ENCODE measurements at regions not wholly inside any gene's neighbourhood (a gene's known extent, or its start where the extent isn't known, plus 50 kb on each side); places are given as distances from the start of the nearest gene placed in this dataset.

GRCh38 chr11:127249576-127249975 lies 249.0 kb upstream of the KIRREL3 start:
- Mint-ChIP-seq H3K4me3 (no peak overlapping the region), H3K27me3 (ENCODE audit: insufficient read depth, low read depth, poor library complexity) (peaks cover 4% of the 10 kb centered on the region), H3K9me3 (no peaks in the 10 kb centered on the region), H3K36me3 (ENCODE audit: low read depth) (no peaks in the 10 kb centered on the region), H3K27ac (no peak overlapping the region), H3K4me1 (peaks cover 15% of the 10 kb centered on the region)
- ATAC-seq (no peak), DNase-seq (ENCODE audit: low spot score) (no peak)
- H3K36me3 ChIP-seq (ENCODE audit: insufficient read depth), result no peaks in the 10 kb centered on the region
- no peak overlapping the region for H2AFZ ChIP-seq
- TF ChIP-seq CREB1 (CRISPR knock-in tag; IDR thresholded peaks at IDR 0.05; ENCODE audit: low read depth), result no peak
- TF ChIP-seq, protein P1, sequence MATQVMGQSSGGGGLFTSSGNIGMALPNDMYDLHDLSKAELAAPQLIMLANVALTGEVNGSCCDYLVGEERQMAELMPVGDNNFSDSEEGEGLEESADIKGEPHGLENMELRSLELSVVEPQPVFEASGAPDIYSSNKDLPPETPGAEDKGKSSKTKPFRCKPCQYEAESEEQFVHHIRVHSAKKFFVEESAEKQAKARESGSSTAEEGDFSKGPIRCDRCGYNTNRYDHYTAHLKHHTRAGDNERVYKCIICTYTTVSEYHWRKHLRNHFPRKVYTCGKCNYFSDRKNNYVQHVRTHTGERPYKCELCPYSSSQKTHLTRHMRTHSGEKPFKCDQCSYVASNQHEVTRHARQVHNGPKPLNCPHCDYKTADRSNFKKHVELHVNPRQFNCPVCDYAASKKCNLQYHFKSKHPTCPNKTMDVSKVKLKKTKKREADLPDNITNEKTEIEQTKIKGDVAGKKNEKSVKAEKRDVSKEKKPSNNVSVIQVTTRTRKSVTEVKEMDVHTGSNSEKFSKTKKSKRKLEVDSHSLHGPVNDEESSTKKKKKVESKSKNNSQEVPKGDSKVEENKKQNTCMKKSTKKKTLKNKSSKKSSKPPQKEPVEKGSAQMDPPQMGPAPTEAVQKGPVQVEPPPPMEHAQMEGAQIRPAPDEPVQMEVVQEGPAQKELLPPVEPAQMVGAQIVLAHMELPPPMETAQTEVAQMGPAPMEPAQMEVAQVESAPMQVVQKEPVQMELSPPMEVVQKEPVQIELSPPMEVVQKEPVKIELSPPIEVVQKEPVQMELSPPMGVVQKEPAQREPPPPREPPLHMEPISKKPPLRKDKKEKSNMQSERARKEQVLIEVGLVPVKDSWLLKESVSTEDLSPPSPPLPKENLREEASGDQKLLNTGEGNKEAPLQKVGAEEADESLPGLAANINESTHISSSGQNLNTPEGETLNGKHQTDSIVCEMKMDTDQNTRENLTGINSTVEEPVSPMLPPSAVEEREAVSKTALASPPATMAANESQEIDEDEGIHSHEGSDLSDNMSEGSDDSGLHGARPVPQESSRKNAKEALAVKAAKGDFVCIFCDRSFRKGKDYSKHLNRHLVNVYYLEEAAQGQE (IDR thresholded peaks at IDR 0.05; ENCODE audit: unreplicated experiment), result no peak
- TF ChIP-seq, protein P2, sequence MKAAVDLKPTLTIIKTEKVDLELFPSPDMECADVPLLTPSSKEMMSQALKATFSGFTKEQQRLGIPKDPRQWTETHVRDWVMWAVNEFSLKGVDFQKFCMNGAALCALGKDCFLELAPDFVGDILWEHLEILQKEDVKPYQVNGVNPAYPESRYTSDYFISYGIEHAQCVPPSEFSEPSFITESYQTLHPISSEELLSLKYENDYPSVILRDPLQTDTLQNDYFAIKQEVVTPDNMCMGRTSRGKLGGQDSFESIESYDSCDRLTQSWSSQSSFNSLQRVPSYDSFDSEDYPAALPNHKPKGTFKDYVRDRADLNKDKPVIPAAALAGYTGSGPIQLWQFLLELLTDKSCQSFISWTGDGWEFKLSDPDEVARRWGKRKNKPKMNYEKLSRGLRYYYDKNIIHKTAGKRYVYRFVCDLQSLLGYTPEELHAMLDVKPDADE (IDR thresholded peaks at IDR 0.05), result no peak
- no peak for TF ChIP-seq STAT1 (IDR thresholded peaks at IDR 0.05; ENCODE audit: unreplicated experiment)
- TF ChIP-seq EZH2phosphoT487 (IDR thresholded peaks at IDR 0.05; ENCODE audit: unreplicated experiment), result no peak
- TF ChIP-seq EZH2 (IDR thresholded peaks at IDR 0.05; ENCODE audit: low read depth, unreplicated experiment), result no peak
- no peak for TF ChIP-seq ZNF331 (CRISPR knock-in tag; IDR thresholded peaks at IDR 0.05; ENCODE audit: low read depth)
- no peak for TF ChIP-seq NANOG (IDR thresholded peaks at IDR 0.05; ENCODE audit: borderline replicate concordance)
- TF ChIP-seq ZNF114 (CRISPR knock-in tag; IDR thresholded peaks at IDR 0.05), result no peak
- no peaks in the 10 kb centered on the region for H3K27me3 ChIP-seq (ENCODE audit: insufficient read depth)
- H3K79me2 ChIP-seq (replicated peaks; ENCODE audit: insufficient read depth), result no peaks in the 10 kb centered on the region
- no peak overlapping the region for H3K4me2 ChIP-seq
- H3K4me1 ChIP-seq (ENCODE audit: insufficient read depth), result no peaks in the 10 kb centered on the region
- H3K9me2 ChIP-seq (ENCODE audit: insufficient read depth), result no peaks in the 10 kb centered on the region
- no peak overlapping the region for H3K27ac ChIP-seq (ENCODE audit: low read depth)
- H3F3A ChIP-seq (replicated peaks; ENCODE audit: low read depth), result no peaks in the 10 kb centered on the region
- H4K20me1 ChIP-seq (replicated peaks; ENCODE audit: insufficient read depth), result no peaks in the 10 kb centered on the region
- H3K4me3 ChIP-seq, result no peak overlapping the region

- Histone ChIP-seq H4K20me1 (replicated peaks; ENCODE audit: insufficient read depth) (no peaks in the 10 kb centered on the region), H3K9me2 (ENCODE audit: insufficient read depth) (no peaks in the 10 kb centered on the region), H3K4me1 (ENCODE audit: insufficient read depth) (no peaks in the 10 kb centered on the region), H3K27ac (ENCODE audit: low read depth) (no peak overlapping the region), H3K79me2 (replicated peaks; ENCODE audit: insufficient read depth) (no peaks in the 10 kb centered on the region), H3K4me3 (no peak overlapping the region), H2AFZ (no peak overlapping the region), H3K4me2 (no peak overlapping the region), H3K36me3 (ENCODE audit: insufficient read depth) (no peaks in the 10 kb centered on the region), H3F3A (replicated peaks; ENCODE audit: low read depth) (no peaks in the 10 kb centered on the region), H3K27me3 (ENCODE audit: insufficient read depth) (no peaks in the 10 kb centered on the region)
- Mint-ChIP-seq H3K27me3 (ENCODE audit: insufficient read depth, low read depth, poor library complexity) (peaks cover 7% of the 10 kb centered on the region), H3K4me1 (peaks cover 15% of the 10 kb centered on the region), H3K4me3 (no peak overlapping the region), H3K36me3 (ENCODE audit: low read depth) (no peaks in the 10 kb centered on the region), H3K27ac (no peak overlapping the region), H3K9me3 (no peaks in the 10 kb centered on the region)
- ATAC-seq (no peak), DNase-seq (ENCODE audit: low spot score) (no peak)
- TF ChIP-seq ZNF331 (CRISPR knock-in tag; IDR thresholded peaks at IDR 0.05; ENCODE audit: low read depth) (no peak), STAT1 (IDR thresholded peaks at IDR 0.05; ENCODE audit: unreplicated experiment) (no peak), ZNF114 (CRISPR knock-in tag; IDR thresholded peaks at IDR 0.05) (no peak), EZH2 (IDR thresholded peaks at IDR 0.05; ENCODE audit: low read depth, unreplicated experiment) (no peak), NANOG (IDR thresholded peaks at IDR 0.05; ENCODE audit: borderline replicate concordance) (no peak), POLR2AphosphoS5 (IDR thresholded peaks at IDR 0.05; ENCODE audit: low read depth) (no peak)
- TF ChIP-seq, protein P3, sequence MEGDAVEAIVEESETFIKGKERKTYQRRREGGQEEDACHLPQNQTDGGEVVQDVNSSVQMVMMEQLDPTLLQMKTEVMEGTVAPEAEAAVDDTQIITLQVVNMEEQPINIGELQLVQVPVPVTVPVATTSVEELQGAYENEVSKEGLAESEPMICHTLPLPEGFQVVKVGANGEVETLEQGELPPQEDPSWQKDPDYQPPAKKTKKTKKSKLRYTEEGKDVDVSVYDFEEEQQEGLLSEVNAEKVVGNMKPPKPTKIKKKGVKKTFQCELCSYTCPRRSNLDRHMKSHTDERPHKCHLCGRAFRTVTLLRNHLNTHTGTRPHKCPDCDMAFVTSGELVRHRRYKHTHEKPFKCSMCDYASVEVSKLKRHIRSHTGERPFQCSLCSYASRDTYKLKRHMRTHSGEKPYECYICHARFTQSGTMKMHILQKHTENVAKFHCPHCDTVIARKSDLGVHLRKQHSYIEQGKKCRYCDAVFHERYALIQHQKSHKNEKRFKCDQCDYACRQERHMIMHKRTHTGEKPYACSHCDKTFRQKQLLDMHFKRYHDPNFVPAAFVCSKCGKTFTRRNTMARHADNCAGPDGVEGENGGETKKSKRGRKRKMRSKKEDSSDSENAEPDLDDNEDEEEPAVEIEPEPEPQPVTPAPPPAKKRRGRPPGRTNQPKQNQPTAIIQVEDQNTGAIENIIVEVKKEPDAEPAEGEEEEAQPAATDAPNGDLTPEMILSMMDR (conservative IDR thresholded peaks at IDR 0.05; ENCODE audit: low read depth in 2 of 2), result no peak
Observed at GRCh38 chr11:127248476-127248875, 247.9 kb upstream of the KIRREL3 start.

Data from GM23338 (cell line).